Embryonic facial prominence (tissue), 1 donor: ENCODE measurements at regions not wholly inside any gene's neighbourhood (a gene's known extent, or its start where the extent isn't known, plus 50 kb on each side); places are given as distances from the start of the nearest gene placed in this dataset.

Experiments
- DNase-seq: peaks from one replicate; pipeline ENCODE4 v3.0.0-alpha.2; 2016; ENCODE audit errors: extremely low spot score

- no peak for DNase-seq
Measured at GRCh38 chr13:75945841-75946482, 309.8 kb downstream of the LMO7 start.

GRCh38 chr13:75938811-75939560 lies 302.9 kb downstream of the LMO7 start:
- no peak for DNase-seq

DNA sequence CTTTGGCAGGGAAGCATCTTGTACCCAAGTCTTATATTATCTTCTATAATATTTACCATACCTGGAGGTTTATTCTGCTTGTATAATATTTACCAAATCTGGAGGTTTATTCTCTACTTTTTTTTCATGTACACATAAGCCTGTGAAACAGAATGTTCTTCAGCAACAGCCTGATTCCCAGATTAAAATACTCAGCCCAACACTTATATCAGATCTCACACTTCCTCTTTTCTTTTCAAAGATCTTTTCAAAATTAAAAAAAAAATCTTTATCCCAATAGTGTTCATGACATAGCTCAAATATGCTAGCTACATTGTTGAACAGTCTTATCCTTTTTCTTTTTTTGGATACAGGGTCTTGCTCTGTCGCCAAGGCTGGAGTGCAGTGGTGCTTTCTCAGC lies 300.7 kb downstream of the LMO7 start:
- DNase-seq: no peak

- DNase-seq: no peak
Measured at GRCh38 chr13:75935805-75936204, 299.7 kb downstream of the LMO7 start.

- no peak for DNase-seq
Measured at GRCh38 chr13:75934889-75935288, 298.8 kb downstream of the LMO7 start.

GRCh38 chr13:75932636-75933035 lies 296.5 kb downstream of the LMO7 start:
- DNase-seq: no peak

DNA sequence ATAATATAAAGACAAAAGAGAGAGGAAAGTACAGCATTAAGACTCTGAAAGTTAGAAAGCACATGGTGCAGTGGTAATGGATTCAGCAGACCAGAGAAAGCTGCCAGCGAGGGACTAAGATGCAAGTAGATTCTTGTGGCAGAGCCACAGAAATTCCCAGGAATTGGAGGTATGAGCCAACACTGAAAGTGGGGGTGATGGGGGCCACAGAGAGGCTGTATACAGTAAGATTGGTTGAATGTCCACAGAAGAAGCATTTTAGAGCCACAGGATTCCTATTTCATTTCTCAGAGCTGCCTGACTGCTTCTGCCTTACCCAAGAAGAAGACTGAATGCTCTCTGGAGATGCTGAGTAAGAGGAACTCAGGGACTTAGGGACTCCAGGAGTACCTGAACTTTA lies 295.0 kb downstream of the LMO7 start:
- DNase-seq: no peak

- DNase-seq: no peak
Measured at GRCh38 chr13:75929076-75929475, 292.9 kb downstream of the LMO7 start.

- DNase-seq: no peak
Measured at GRCh38 chr13:75927183-75927669, 291.1 kb downstream of the LMO7 start.

GRCh38 chr13:75920536-75920935 lies 284.4 kb downstream of the LMO7 start:
- DNase-seq: no peak

GRCh38 chr13:75919660-75920199 lies 283.6 kb downstream of the LMO7 start:
- DNase-seq: no peak

DNA sequence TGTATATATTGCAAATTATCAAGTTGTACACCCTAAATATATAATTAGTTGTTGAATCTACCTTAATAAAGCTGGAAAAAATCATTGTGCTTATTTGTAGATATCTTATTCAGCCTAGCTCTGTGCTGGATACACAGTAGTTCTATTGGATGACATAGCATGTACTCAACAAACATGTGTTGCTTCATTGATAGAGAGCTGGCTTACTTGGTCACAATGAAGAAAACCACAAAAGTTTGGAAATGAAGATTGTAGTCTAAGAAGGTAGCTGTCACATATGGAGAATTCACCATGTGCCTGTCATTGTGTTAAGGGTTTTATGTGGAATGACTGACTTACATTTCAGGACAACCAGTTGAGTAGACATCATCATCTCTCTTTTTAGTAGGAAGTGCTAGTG lies 278.9 kb downstream of the LMO7 start:
- DNase-seq: no peak

DNA sequence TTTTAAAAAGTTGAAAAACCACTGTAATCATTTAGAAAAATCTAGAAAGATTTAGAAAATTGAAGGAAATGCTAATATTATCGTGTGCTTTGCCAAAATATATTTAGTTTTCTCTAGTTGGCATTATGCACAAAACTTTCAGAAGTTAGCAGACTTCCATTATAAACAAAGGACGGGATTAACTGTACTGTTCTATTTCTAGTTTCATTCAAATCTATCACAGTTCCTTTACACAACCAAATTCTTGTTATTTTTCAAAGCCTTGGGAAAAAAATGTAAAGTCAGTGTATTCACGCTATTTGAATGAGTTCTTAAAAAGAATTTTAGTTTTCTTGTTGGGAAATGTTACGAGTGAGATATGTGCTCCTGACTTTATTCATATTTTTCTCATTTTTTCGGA lies 277.8 kb downstream of the LMO7 start:
- no peak for DNase-seq

- DNase-seq: no peak
Measured at GRCh38 chr13:75910591-75910990, 274.5 kb downstream of the LMO7 start.
